Transverse colon (tissue), 4 donors: ENCODE measurements at regions not wholly inside any gene's neighbourhood (a gene's known extent, or its start where the extent isn't known, plus 50 kb on each side); places are given as distances from the start of the nearest gene placed in this dataset.

Source experiments
- DNase-seq: peaks from one replicate; pipeline ENCODE4 v3.0.0-alpha.2; 2019
- H3K27ac ChIP-seq, 4 donors: fragments of 200-600 bp; sonication (generic); 2 replicates each; pipeline ENCODE4 v1.5.1; 2016 to 2018; ENCODE audit warnings: inconsistent platforms in 4 of 4
- H3K27me3 ChIP-seq: fragments of 200-600 bp; sonication (generic); 2 replicates; pipeline ENCODE4 v1.5.1; 2017; ENCODE audit warnings: inconsistent platforms
- H3K36me3 ChIP-seq, 4 donors: fragments of 200-600 bp; sonication (generic); 2 replicates each; pipeline ENCODE4 v1.5.1; 2017 to 2019; ENCODE audit warnings: inconsistent platforms in 4 of 4
- H3K4me1 ChIP-seq, 4 donors: fragments of 200-600 bp; sonication (generic); 2 replicates each; pipeline ENCODE4 v1.5.1; 2017 to 2020; ENCODE audit warnings: inconsistent platforms in 4 of 4
- H3K4me3 ChIP-seq, 4 donors: fragments of 200-600 bp; sonication (generic); 1 replicate in 1 of 4; 2 replicates in 3 of 4; pipeline versions ENCODE4 v1.5.1 to v1.6.1; 2017 to 2019; ENCODE audit warnings: inconsistent platforms in 4 of 4
- H3K9me3 ChIP-seq, 2 donors: fragments of 200-600 bp; sonication (generic); 2 replicates each; pipeline ENCODE4 v1.5.1; 2017 to 2019; ENCODE audit warnings: inconsistent platforms in 2 of 2
- CTCF ChIP-seq, 5 experiments: fragments of 200-600 bp in 3 of 5; fragments of 450-650 bp in 2 of 5; sonication (generic) in 3 of 5; IDR thresholded peaks; 1 replicate in 2 of 5; 2 replicates in 3 of 5; pipeline ENCODE4 v1.5.1; 2016 to 2017; ENCODE audit warnings: antibody characterized with exemption in 5 of 5, inconsistent platforms in 3 of 5, mild to moderate bottlenecking in 2 of 5, moderate library complexity in 1 of 5
- EP300 ChIP-seq: sonication (generic); formaldehyde crosslinking; IDR thresholded peaks from one replicate; pipeline ENCODE4 v1.6.1; 2017; ENCODE audit warnings: antibody characterized with exemption, low read depth
- POLR2A ChIP-seq: fragments of 450-650 bp; IDR thresholded peaks from one replicate; pipeline ENCODE4 v1.6.1; 2016; ENCODE audit warnings: antibody characterized with exemption, mild to moderate bottlenecking, moderate library complexity
- POLR2AphosphoS5 ChIP-seq, 3 donors: sonication (generic); formaldehyde crosslinking; IDR thresholded peaks; one replicate each; pipeline ENCODE4 v1.6.1; 2016; ENCODE audit warnings: antibody characterized with exemption in 3 of 3
- WGBS, 2 donors: methylation state at CpG; one replicate each; pipeline ENCODE4 v1.1.5; 2018; ENCODE audit warnings: low coverage in 1 of 2; 5-methylcytosine and 5-hydroxymethylcytosine counted together
- in situ Hi-C, 4 donors: fragments of 200-750 bp; cut with MboI; loops; one replicate each; pipeline versions ENCODE4 v1.15.0 to v1.15.1; 2017; ENCODE audit warnings: low sequenced_read_pairs in 3 of 4, low pct_ligation_motif_present in 1 of 4, low pct_unique_long_range_greater_than_20kb in 1 of 4
- intact Hi-C: fragments of 100-400 bp; cut with DNase I; formaldehyde crosslinking; loops from one replicate; pipeline ENCODE4 v1.15.1; 2023; ENCODE audit warnings: low total_unique reads

DNA sequence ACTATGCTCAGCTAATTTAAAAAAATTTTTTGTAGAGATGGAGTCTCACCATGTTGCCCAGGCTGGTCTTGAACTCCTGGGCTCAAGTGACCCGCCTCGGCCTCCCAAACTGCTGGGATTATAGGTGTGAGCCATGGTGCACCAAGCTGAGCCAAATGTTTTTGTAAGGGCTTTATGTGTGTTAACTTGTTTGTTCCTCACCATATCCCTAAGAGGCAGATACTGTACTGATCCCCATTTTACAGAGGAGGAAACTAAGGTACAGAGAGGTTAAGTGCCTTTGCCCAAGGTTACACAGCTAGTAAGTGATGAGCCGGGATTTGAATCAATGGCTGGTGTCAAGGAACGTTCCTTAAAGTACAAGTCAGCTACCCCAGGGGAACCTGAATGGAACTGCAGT, 85.3 kb upstream of the KLF7 start:
- H3K36me3 ChIP-seq: no peaks in the 10 kb centered on the region
- H3K4me3 ChIP-seq: no peak overlapping the region
- no peak overlapping the region for H3K27ac ChIP-seq
- TF ChIP-seq POLR2A (no peak), CTCF (IDR thresholded peaks at IDR 0.05) (no peak), EP300 (no peak), POLR2AphosphoS5 (IDR thresholded peaks at IDR 0.05) (no peak)
- DNase-seq: no peak
- H3K4me1 ChIP-seq: peaks cover 0 to 17% (median 0%) of the 10 kb centered on the region in 4 donors
- in situ Hi-C loops (loop anchor here in 1 of 4 donors (25.0 kb wide), 1 partner anchor 89 kb away; the partner anchor contains the start of gene KLF7), intact Hi-C loops (loop anchor here (10.0 kb wide), 1 partner anchor 86 kb away; the partner anchor contains the start of gene KLF7)
- H3K9me3 ChIP-seq: no peaks in the 10 kb centered on the region
- 91 to 94% methylated on average over 2 to 4 of the region's 4 CpGs for whole genome bisulfite sequencing, 2 donors
- no peaks in the 10 kb centered on the region for H3K27me3 ChIP-seq

DNA sequence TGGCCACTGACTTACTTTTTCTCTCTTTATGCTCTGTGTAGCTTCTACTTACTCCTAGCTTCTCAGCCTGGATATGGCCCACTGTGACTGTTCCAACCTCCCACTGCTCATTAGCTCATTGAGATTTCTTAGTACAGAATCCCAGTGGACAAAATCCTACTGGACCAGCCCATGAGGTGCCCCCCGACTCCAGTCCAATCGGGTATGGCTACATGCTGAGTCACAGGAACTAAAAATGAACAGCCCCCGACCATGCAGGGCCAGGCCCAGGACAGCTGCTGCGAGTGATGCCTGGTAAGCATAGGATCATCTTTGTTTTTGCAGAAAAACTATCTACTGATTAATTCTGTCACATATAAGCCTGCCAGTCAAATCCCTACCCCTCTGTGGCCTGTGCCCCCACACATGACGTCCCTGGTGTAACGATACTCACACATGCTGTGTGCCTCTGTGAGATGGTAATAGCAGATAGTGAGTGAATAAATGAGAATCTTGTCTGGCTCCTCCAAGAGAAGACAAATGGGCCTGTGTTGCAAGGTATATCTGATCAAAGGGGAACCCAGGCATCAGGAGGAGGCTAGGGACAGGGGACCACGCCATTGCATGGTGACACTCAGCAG, 85.9 kb upstream of the KLF7 start:
- no peak overlapping the region for H3K27ac ChIP-seq
- DNase-seq: no peak
- TF ChIP-seq EP300: no peak
- no peak for TF ChIP-seq CTCF (IDR thresholded peaks at IDR 0.05)
- TF ChIP-seq POLR2AphosphoS5 (IDR thresholded peaks at IDR 0.05): no peak
- no peak for TF ChIP-seq POLR2A
- H3K4me3 ChIP-seq: no peak overlapping the region
- H3K9me3 ChIP-seq: no peaks in the 10 kb centered on the region
- in situ Hi-C loops (loop anchor here in 1 of 4 donors (25.0 kb wide), 1 partner anchor 89 kb away; the partner anchor contains the start of gene KLF7), intact Hi-C loops (loop anchor here (10.0 kb wide), 1 partner anchor 87 kb away; the partner anchor contains the start of gene KLF7)
- WGBS, 2 donors: 75 to 100% methylated on average over 1 to 7 of the region's 7 CpGs
- no peaks in the 10 kb centered on the region for H3K36me3 ChIP-seq
- H3K27me3 ChIP-seq: no peaks in the 10 kb centered on the region
- H3K4me1 ChIP-seq: peaks cover 0 to 24% (median 2%) of the 10 kb centered on the region in 4 donors

- H3K4me3 ChIP-seq: no peak overlapping the region
- H3K9me3 ChIP-seq: no peaks in the 10 kb centered on the region
- no peaks in the 10 kb centered on the region for H3K27me3 ChIP-seq
- intact Hi-C loops (loop anchor here (10.0 kb wide), 1 partner anchor 88 kb away; the partner anchor contains the start of gene KLF7), in situ Hi-C loops (loop anchor here in 1 of 4 donors (25.0 kb wide), 1 partner anchor 90 kb away; the partner anchor contains the start of gene KLF7)
- no peaks in the 10 kb centered on the region for H3K36me3 ChIP-seq
- H3K27ac ChIP-seq: no peak overlapping the region
- peaks cover under 1 to 31% (median 8%) of the 10 kb centered on the region in 4 donors for H3K4me1 ChIP-seq
- 63 to 94% methylated on average over 1 of the region's 1 CpG for WGBS, 2 donors
- TF ChIP-seq POLR2A (no peak), EP300 (no peak), POLR2AphosphoS5 (IDR thresholded peaks at IDR 0.05) (no peak), CTCF (IDR thresholded peaks at IDR 0.05) (no peak)
- DNase-seq: no peak
These were observed 86.7 kb upstream of the KLF7 start for GRCh38 chr2:207252416-207252815.

DNA sequence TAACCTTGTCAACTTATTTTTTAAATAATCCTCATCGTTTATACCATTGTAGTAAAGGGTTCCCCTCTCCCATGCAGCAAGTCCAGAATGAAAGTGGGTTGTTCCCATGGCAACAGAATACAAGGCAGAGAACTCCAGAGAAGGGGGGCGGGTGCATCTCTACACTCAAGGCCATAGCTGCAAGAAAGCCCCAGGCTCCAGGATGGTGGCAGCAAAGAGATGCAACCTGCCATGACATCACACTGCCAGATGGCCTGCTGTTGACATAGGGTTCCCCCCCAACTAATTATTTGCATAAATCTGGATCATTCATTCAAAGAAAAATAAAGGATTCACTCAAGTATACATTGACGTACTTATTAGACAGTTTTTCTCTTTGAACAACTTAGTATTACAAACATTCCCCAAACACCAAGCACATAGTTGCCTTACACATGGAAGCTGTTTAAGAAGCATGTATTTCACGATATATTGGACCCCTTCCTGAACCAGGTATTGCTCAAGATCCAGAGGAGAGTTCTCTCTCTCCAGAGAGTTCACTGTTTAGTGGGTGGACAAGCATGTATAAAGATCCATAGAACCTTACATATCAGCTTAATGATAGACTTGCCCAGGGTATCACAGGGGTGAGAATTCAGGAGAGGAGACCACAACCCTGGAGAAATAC, 87.4 kb upstream of the KLF7 start:
- 82 to 83% methylated on average over 4 of the region's 4 CpGs for WGBS, 2 donors
- Histone ChIP-seq H3K4me3 (no peak overlapping the region), H3K9me3 (no peaks in the 10 kb centered on the region), H3K27me3 (no peaks in the 10 kb centered on the region), H3K27ac (no peak overlapping the region), H3K4me1 (peaks cover 8 to 38% (median 15%) of the 10 kb centered on the region in 4 donors), H3K36me3 (no peaks in the 10 kb centered on the region)
- in situ Hi-C loops: loop anchor here in 1 of 4 donors (25.0 kb wide), 1 partner anchor 91 kb away; the partner anchor contains the start of gene KLF7
- no peak for DNase-seq
- no peak for TF ChIP-seq EP300
- TF ChIP-seq POLR2A: no peak
- intact Hi-C loops: loop anchor here (10.0 kb wide), 1 partner anchor 88 kb away; the partner anchor contains the start of gene KLF7
